ENCODE measurements at regions not wholly inside any gene's neighbourhood (a gene's known extent, or its start where the extent isn't known, plus 50 kb on each side); places are given as distances from the start of the nearest gene placed in this dataset.

DNA sequence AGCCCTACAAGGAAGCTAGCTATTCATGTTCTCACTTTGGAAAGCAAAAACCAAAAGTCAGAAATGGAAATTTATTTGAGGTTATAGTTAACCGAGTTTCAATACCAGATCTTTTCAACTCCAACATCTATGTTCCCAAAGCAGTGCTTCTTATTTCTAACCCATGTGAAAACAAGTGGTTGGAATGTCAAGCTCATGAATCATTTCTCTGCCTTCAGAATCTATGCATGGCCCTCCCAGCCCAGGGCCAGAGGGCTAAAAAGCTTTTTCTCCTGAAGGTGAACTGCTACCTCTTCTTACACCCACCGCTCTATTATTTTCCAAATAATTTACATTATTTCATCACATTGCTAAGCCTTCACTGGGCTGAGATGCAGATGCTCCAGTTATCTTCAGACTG is 158.4 kb downstream of the SP3 start:
- no peak overlapping the region for H3K27ac ChIP-seq
- intact Hi-C loops (cut with DNase I), result no loop called here
- H3K27me3 ChIP-seq, result no peaks in the 10 kb centered on the region
- ATAC-seq (no peak), DNase-seq (no peak)
- H3K36me3 ChIP-seq, result no peaks in the 10 kb centered on the region
- no peaks in the 10 kb centered on the region for H3K9me3 ChIP-seq
- no peak for TF ChIP-seq POLR2A (IDR thresholded peaks at IDR 0.05)
- TF ChIP-seq, protein P1, sequence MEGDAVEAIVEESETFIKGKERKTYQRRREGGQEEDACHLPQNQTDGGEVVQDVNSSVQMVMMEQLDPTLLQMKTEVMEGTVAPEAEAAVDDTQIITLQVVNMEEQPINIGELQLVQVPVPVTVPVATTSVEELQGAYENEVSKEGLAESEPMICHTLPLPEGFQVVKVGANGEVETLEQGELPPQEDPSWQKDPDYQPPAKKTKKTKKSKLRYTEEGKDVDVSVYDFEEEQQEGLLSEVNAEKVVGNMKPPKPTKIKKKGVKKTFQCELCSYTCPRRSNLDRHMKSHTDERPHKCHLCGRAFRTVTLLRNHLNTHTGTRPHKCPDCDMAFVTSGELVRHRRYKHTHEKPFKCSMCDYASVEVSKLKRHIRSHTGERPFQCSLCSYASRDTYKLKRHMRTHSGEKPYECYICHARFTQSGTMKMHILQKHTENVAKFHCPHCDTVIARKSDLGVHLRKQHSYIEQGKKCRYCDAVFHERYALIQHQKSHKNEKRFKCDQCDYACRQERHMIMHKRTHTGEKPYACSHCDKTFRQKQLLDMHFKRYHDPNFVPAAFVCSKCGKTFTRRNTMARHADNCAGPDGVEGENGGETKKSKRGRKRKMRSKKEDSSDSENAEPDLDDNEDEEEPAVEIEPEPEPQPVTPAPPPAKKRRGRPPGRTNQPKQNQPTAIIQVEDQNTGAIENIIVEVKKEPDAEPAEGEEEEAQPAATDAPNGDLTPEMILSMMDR (IDR thresholded peaks at IDR 0.05), result no peak
- H3K4me1 ChIP-seq, result no peaks in the 10 kb centered on the region
- 92 to 96% (median 94%) methylated on average over 2 of the region's 2 CpGs for WGBS, 4 donors
- H3K4me3 ChIP-seq, result no peak overlapping the region

GRCh38 chr2:173808718-173809117 is 156.5 kb downstream of the SP3 start:
- no peaks in the 10 kb centered on the region for H3K4me1 ChIP-seq
- ATAC-seq (no peak), DNase-seq (no peak)
- TF ChIP-seq POLR2A (IDR thresholded peaks at IDR 0.05), result no peak
- TF ChIP-seq, protein P1 (IDR thresholded peaks at IDR 0.05), result no peak
- H3K27ac ChIP-seq, result no peak overlapping the region
- H3K9me3 ChIP-seq, result no peaks in the 10 kb centered on the region
- WGBS, 4 donors, result 32 to 64% (median 59%) methylated on average over 2 of the region's 2 CpGs
- H3K36me3 ChIP-seq, result no peaks in the 10 kb centered on the region
- H3K4me3 ChIP-seq, result no peak overlapping the region
- intact Hi-C loops (cut with DNase I), result no loop called here
- no peaks in the 10 kb centered on the region for H3K27me3 ChIP-seq

- WGBS, 4 donors, result 97 to 100% (median 100%) methylated on average over 1 of the region's 1 CpG
Observed at GRCh38 chr2:173812321-173812720, 152.9 kb downstream of the SP3 start.

DNA sequence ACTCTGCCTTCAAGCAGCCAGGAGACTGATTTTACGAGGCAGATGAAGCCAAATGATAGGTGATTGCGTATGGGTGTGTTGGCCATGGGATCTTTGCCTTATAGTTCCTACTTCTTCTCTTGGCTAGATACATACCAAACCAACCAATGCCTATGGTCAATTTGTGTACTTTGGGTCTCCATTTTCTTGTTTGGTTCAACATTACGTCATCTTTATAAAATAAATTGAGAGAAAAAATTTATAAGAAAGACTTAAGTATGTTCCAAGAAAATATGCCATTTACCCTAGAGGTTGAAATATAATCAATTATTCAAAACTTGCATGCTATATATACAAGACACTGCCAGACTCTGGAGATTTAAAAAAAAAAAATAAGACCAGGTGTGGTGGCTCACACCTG is 150.9 kb downstream of the SP3 start:
- H3K36me3 ChIP-seq, result no peaks in the 10 kb centered on the region
- no peaks in the 10 kb centered on the region for H3K27me3 ChIP-seq
- no peak overlapping the region for H3K4me3 ChIP-seq
- DNase-seq, result no peak
- intact Hi-C loops (cut with DNase I), result no loop called here
- ATAC-seq, result no peak
- no peak overlapping the region for H3K27ac ChIP-seq
- 78 to 95% (median 85%) methylated on average over 3 of the region's 3 CpGs for WGBS, 4 donors
- H3K9me3 ChIP-seq, result no peaks in the 10 kb centered on the region
- TF ChIP-seq, protein P1 (IDR thresholded peaks at IDR 0.05), result no peak
- TF ChIP-seq POLR2A (IDR thresholded peaks at IDR 0.05), result no peak
- H3K4me1 ChIP-seq, result no peaks in the 10 kb centered on the region

More at GRCh38 chr2:173812321-173812720, 152.9 kb downstream of the SP3 start:
- no peak overlapping the region for H3K4me3 ChIP-seq
- ATAC-seq, result no peak
- DNase-seq, result no peak
- intact Hi-C loops (cut with DNase I), result no loop called here
- no peak for TF ChIP-seq POLR2A (IDR thresholded peaks at IDR 0.05)
- TF ChIP-seq, protein P1 (IDR thresholded peaks at IDR 0.05), result no peak
- H3K4me1 ChIP-seq, result no peaks in the 10 kb centered on the region
- no peak overlapping the region for H3K27ac ChIP-seq
- H3K27me3 ChIP-seq, result no peaks in the 10 kb centered on the region
- H3K9me3 ChIP-seq, result no peaks in the 10 kb centered on the region
- H3K36me3 ChIP-seq, result no peaks in the 10 kb centered on the region
